ENCODE measurements at regions not wholly inside any gene's neighbourhood (a gene's known extent, or its start where the extent isn't known, plus 50 kb on each side); places are given as distances from the start of the nearest gene placed in this dataset.
"Not testable (repeated sequence)": the region's sequence is repeated elsewhere in the genome, so short reads cannot be mapped to it uniquely, and the experiment has no call there.

DNA sequence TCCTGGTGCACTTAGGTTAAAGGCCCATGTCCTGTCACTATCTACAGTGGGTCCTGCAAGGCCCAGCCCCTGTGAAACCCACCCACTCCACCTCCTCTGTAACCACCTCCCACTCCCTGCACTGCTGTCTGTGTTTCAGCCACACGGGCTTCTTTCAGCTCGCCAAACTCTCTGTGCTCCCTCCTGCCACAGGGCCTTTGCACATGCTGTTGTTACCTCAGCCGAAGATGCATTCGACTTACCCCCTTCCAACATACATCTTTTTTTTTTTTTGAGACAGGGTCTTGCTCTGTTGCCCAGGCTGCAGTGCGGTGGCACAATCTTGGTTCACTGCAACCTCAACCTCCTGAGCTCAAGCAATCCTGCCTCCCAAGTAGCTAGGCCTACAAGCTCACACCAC is 76.5 kb upstream of the RPL38 start:
- DNase-seq (no peak), ATAC-seq (no peak)
- no peaks in the 10 kb centered on the region for H4K20me1 ChIP-seq (ENCODE audit: low read length)
- H3K36me3 ChIP-seq (ENCODE audit: low read depth, low read length): no peaks in the 10 kb centered on the region
- H2AFZ ChIP-seq (ENCODE audit: low read length): no peak overlapping the region
- no peaks in the 10 kb centered on the region for H3K9me2 ChIP-seq (replicated peaks; ENCODE audit: low read length)
- intact Hi-C loops (cut with micrococcal nuclease): no loop called here
- H3K27ac ChIP-seq (ENCODE audit: low read length): no peak overlapping the region
- ChIA-PET CTCF (no interaction called here), POLR2A (ENCODE audit: unreplicated experiment) (no interaction called here)
- no peak for TF ChIP-seq EZH2phosphoT487 (IDR thresholded peaks at IDR 0.05; ENCODE audit: borderline replicate concordance, low read length)
- no peak for TF ChIP-seq EZH2 (IDR thresholded peaks at IDR 0.05; ENCODE audit: low read length, unreplicated experiment)
- TF ChIP-seq, protein P1, sequence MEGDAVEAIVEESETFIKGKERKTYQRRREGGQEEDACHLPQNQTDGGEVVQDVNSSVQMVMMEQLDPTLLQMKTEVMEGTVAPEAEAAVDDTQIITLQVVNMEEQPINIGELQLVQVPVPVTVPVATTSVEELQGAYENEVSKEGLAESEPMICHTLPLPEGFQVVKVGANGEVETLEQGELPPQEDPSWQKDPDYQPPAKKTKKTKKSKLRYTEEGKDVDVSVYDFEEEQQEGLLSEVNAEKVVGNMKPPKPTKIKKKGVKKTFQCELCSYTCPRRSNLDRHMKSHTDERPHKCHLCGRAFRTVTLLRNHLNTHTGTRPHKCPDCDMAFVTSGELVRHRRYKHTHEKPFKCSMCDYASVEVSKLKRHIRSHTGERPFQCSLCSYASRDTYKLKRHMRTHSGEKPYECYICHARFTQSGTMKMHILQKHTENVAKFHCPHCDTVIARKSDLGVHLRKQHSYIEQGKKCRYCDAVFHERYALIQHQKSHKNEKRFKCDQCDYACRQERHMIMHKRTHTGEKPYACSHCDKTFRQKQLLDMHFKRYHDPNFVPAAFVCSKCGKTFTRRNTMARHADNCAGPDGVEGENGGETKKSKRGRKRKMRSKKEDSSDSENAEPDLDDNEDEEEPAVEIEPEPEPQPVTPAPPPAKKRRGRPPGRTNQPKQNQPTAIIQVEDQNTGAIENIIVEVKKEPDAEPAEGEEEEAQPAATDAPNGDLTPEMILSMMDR (conservative IDR thresholded peaks at IDR 0.05; ENCODE audit: low read depth, low read length): no peak
- peaks cover 34% of the 10 kb centered on the region for H3K27me3 ChIP-seq (ENCODE audit: low read length)
- H3F3A ChIP-seq (ENCODE audit: low read length, unreplicated experiment): no peaks in the 10 kb centered on the region
- no peak overlapping the region for H3K4me3 ChIP-seq (ENCODE audit: low read length)
- no peaks in the 10 kb centered on the region for H3K9me3 ChIP-seq (ENCODE audit: low read length)
- no peak overlapping the region for H3K4me2 ChIP-seq (ENCODE audit: low read length)
- H3K9ac ChIP-seq (ENCODE audit: low read length): no peak overlapping the region
- no TSS peak for BruUV-seq (replicated peaks)
- no peaks in the 10 kb centered on the region for H3K4me1 ChIP-seq (ENCODE audit: insufficient read depth, low read length)
- no peaks in the 10 kb centered on the region for H3K79me2 ChIP-seq (ENCODE audit: low read length)

DNA sequence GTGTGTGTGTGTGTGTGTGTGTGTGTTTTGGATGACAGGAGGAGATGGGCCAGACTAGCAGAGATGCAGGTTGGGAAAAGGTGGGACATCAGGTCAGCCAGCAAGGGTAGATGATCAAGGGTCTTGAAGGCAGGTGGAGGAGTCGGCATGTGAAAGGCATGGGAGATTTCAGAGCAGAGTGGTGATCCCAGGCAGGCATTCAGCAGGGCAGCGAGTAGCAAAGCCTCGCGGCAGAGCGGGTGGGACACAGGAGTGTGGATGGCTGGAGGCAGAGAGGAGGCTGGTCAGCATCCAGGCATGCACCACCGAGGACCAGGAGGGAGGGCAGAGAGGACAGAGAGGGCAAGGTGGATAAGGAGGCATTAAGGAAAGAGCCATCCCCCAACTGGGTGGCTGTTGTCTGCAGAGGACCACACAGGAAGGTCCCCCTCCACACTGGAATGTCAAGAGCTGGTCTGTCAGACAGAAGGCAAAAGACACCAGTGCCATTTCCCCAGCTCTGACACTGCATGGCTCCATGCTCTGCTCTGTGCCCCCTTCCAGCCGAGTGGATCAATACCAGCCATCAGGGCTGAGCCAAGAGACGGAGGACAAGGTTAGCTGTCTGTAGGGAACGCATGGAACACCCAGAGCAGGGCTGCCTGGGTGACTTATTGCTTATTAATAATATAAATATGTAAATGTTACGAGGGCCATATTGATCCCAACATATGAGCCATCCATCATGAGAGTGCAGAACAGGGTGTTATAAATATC is 74.8 kb upstream of the RPL38 start:
- H3K27me3 ChIP-seq (ENCODE audit: low read length): peaks cover 51% of the 10 kb centered on the region

DNA sequence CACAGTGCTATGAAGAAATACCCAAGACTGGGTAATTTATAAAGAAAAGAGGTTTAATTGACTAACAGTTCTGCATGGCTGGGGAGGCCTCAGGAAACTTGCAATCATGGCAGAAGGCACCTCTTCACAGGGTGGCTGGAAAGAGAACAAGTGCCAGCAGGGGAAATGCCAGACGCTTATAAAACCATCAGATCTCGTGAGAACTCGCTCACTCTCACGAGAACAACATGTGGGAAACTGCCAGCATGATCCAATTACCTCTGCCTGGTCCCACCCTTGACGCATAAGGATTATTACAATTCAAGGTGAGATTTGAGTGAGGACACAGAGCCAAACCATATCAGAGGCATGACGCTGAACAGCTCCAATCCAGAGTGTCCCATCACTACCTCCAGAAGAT is 73.7 kb upstream of the RPL38 start:
- H4K20me1 ChIP-seq (ENCODE audit: low read length); H2AFZ ChIP-seq (ENCODE audit: low read length); H3K36me3 ChIP-seq (ENCODE audit: low read depth, low read length); H3K27ac ChIP-seq (ENCODE audit: low read length); POLR2A ChIA-PET (ENCODE audit: unreplicated experiment); DNase-seq; H3K9me3 ChIP-seq (ENCODE audit: low read length); intact Hi-C loops (cut with micrococcal nuclease); ATAC-seq; H3F3A ChIP-seq (ENCODE audit: low read length, unreplicated experiment); CTCF ChIA-PET; H3K9me2 ChIP-seq (replicated peaks; ENCODE audit: low read length); H3K4me3 ChIP-seq (ENCODE audit: low read length); H3K4me1 ChIP-seq (ENCODE audit: insufficient read depth, low read length); BruUV-seq (replicated peaks); H3K79me2 ChIP-seq (ENCODE audit: low read length); H3K4me2 ChIP-seq (ENCODE audit: low read length); H3K9ac ChIP-seq (ENCODE audit: low read length): not testable (repeated sequence)
- peaks cover 63% of the 10 kb centered on the region for H3K27me3 ChIP-seq (ENCODE audit: low read length)

More for the DNA sequence above, 74.8 kb upstream of the RPL38 start:
- intact Hi-C loops (cut with micrococcal nuclease): no loop called here
- no peak overlapping the region for H3K9ac ChIP-seq (ENCODE audit: low read length)
- no peaks in the 10 kb centered on the region for H3F3A ChIP-seq (ENCODE audit: low read length, unreplicated experiment)
- CTCF ChIA-PET: no interaction called here
- no peak for TF ChIP-seq EZH2phosphoT487 (IDR thresholded peaks at IDR 0.05; ENCODE audit: borderline replicate concordance, low read length)
- TF ChIP-seq, protein P1 (conservative IDR thresholded peaks at IDR 0.05; ENCODE audit: low read depth, low read length): no peak
- no peak for TF ChIP-seq EZH2 (IDR thresholded peaks at IDR 0.05; ENCODE audit: low read length, unreplicated experiment)
- H3K36me3 ChIP-seq (ENCODE audit: low read depth, low read length): no peaks in the 10 kb centered on the region
- no peaks in the 10 kb centered on the region for H3K4me1 ChIP-seq (ENCODE audit: insufficient read depth, low read length)
- no peak overlapping the region for H3K4me2 ChIP-seq (ENCODE audit: low read length)
- no TSS peak for BruUV-seq (replicated peaks)
- no peaks in the 10 kb centered on the region for H3K9me2 ChIP-seq (replicated peaks; ENCODE audit: low read length)
- no peak overlapping the region for H3K27ac ChIP-seq (ENCODE audit: low read length)
- ATAC-seq (no peak), DNase-seq (no peak)
- POLR2A ChIA-PET (ENCODE audit: unreplicated experiment): no interaction called here
- H3K79me2 ChIP-seq (ENCODE audit: low read length): no peaks in the 10 kb centered on the region
- no peaks in the 10 kb centered on the region for H4K20me1 ChIP-seq (ENCODE audit: low read length)
- H3K4me3 ChIP-seq (ENCODE audit: low read length): no peak overlapping the region
- no peaks in the 10 kb centered on the region for H3K9me3 ChIP-seq (ENCODE audit: low read length)
- no peak overlapping the region for H2AFZ ChIP-seq (ENCODE audit: low read length)

Measured in PC-3 (cell line).